ENCODE measurements at regions not wholly inside any gene's neighbourhood (a gene's known extent, or its start where the extent isn't known, plus 50 kb on each side); places are given as distances from the start of the nearest gene placed in this dataset.

- peaks cover 0 to 14% of the 10 kb centered on the region in 2 experiments; a peak in 3 of 5 replicates for H3K4me1 ChIP-seq (replicated peaks in 1 of 2; ENCODE audit: control insufficient read depth in 2 of 2, insufficient read depth in 2 of 2, low read length in 2 of 2)
- H2AFZ ChIP-seq (ENCODE audit: low read depth, low read length): no peak overlapping the region
- no peaks in the 10 kb centered on the region for H3K9me3 ChIP-seq (replicated peaks; ENCODE audit: control insufficient read depth, insufficient read depth, low read depth, low read length)
- BruUV-seq (replicated peaks): no TSS peak
- TF ChIP-seq TBP (optimal IDR thresholded peaks at IDR 0.05; ENCODE audit: low read depth, low read length): no peak
- no peak for TF ChIP-seq AFF1 (IDR thresholded peaks at IDR 0.05; ENCODE audit: low read depth in 1 of 2, partially characterized antibody in 2 of 2)
- no peak for TF ChIP-seq GMEB1 (CRISPR knock-in tag; IDR thresholded peaks at IDR 0.05)
- TF ChIP-seq ZBTB9 (CRISPR knock-in tag; IDR thresholded peaks at IDR 0.05): no peak
- no peak for TF ChIP-seq NCOA6 (IDR thresholded peaks at IDR 0.05)
- no peak for TF ChIP-seq NFXL1 (CRISPR knock-in tag; IDR thresholded peaks at IDR 0.05)
- TF ChIP-seq ZNF76 (CRISPR knock-in tag; IDR thresholded peaks at IDR 0.05; ENCODE audit: borderline replicate concordance): no peak
- TF ChIP-seq IRF2 (CRISPR knock-in tag; IDR thresholded peaks at IDR 0.05): no peak
- TF ChIP-seq BRF1 (IDR thresholded peaks at IDR 0.05; ENCODE audit: borderline replicate concordance, extremely low read depth, insufficient read length): no peak
- TF ChIP-seq CHD4 (IDR thresholded peaks at IDR 0.05; ENCODE audit: insufficient read depth, insufficient replicate concordance, low read depth, low read length, poor library complexity, severe bottlenecking): no peak
- no peak for TF ChIP-seq FOS (IDR thresholded peaks at IDR 0.05; ENCODE audit: extremely low read depth, insufficient read length)
- TF ChIP-seq MITF (IDR thresholded peaks at IDR 0.05): no peak
- TF ChIP-seq SRF (CRISPR knock-in tag; IDR thresholded peaks at IDR 0.05): no peak
- H3K27me3 ChIP-seq (ENCODE audit: control insufficient read depth in 2 of 2, insufficient read depth in 2 of 2, low read length in 2 of 2): no peaks in the 10 kb centered on the region
- no peak overlapping the region for H3K27ac ChIP-seq (ENCODE audit: extremely low read depth, low read depth, low read length)
- no peak overlapping the region for H3K4me2 ChIP-seq (ENCODE audit: insufficient read depth, low read length)
- H3K9ac ChIP-seq (ENCODE audit: insufficient read depth in 1 of 2, low read depth in 2 of 2, low read length in 2 of 2): no peak overlapping the region
- H3K4me3 ChIP-seq: no peak overlapping the region
- FAIRE-seq (no peak), DNase-seq (ENCODE audit: extremely low read depth in 1 of 4, low spot score in 3 of 4) (no peak), ATAC-seq (no peak)
- H3K9me1 ChIP-seq (ENCODE audit: control insufficient read depth, insufficient read depth, low read length): no peaks in the 10 kb centered on the region
- 88% methylated on average over 1 of the region's 2 CpGs for WGBS (ENCODE audit: insufficient coverage, low coverage, missing lambda C conversion rate)
- CTCF ChIA-PET (ENCODE audit: low intra/inter-chr PET ratio): no interaction called here
- H4K20me1 ChIP-seq (replicated peaks; ENCODE audit: control insufficient read depth, insufficient read depth, low read length): no peaks in the 10 kb centered on the region
- no peaks in the 10 kb centered on the region for H3K36me3 ChIP-seq (ENCODE audit: control insufficient read depth, insufficient read depth, low read length)
- intact Hi-C loops (cut with micrococcal nuclease) (no loop called here), in situ Hi-C loops (cut with MboI) (no loop called here)
- POLR2A ChIA-PET: interaction anchor here (0.7 kb wide), 1 partner anchor 52 kb away, joined by 3 read pairs; no protein-coding TSS in a partner anchor
- no peaks in the 10 kb centered on the region for H3K79me2 ChIP-seq (ENCODE audit: control insufficient read depth, insufficient read depth, low read length)
Measured at GRCh38 chr14:71465316-71465715, 466.9 kb upstream of the RGS6 start.

All from K562 (cell line).